GM10266 (cell line): ENCODE measurements at regions not wholly inside any gene's neighbourhood (a gene's known extent, or its start where the extent isn't known, plus 50 kb on each side); places are given as distances from the start of the nearest gene placed in this dataset.

Experiments
- DNase-seq: peaks from one replicate; pipeline ENCODE4 v3.0.0; 2012; ENCODE audit errors: extremely low spot score
- TF ChIP-seq, protein P1 (sequence below): IDR thresholded peaks from 2 replicates; pipeline ENCODE4 v1.5.1; 2012; ENCODE audit warnings: mild to moderate bottlenecking, low read depth; ENCODE audit not compliant: control insufficient read depth, insufficient read depth; ENCODE audit errors: missing control alignments

DNA sequence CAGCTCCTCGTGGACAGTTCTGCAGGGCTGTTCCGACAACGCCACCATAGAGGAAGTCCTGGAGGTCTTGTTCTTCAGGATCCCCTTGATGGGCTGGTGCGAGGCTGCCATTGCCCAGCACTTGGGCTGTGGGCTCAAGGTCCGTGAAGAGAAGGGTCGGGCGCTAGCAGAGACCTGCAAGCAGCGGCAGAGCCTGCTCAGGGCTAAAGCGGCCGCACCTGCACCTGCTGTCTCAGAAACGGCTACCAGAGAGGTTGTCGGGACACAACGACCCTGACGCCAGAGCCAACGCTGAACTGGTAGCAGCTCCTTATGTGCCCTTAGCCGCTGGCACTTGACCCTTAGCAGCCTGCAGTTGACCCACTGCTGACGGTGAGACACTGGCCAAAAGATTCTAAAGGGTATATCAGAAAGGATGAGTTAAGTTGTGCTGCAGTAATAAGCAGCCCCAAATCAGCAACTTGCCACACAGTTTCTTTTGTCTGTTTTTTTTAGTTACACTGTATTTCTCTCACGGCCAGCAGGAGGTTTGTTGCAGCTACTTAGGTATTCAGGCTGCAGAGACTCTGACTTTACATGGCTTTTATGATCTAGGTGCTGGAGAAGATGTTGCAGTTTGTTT, 55.5 kb upstream of the ST6GAL2 start:
- no peak for DNase-seq
- TF ChIP-seq, protein P1, sequence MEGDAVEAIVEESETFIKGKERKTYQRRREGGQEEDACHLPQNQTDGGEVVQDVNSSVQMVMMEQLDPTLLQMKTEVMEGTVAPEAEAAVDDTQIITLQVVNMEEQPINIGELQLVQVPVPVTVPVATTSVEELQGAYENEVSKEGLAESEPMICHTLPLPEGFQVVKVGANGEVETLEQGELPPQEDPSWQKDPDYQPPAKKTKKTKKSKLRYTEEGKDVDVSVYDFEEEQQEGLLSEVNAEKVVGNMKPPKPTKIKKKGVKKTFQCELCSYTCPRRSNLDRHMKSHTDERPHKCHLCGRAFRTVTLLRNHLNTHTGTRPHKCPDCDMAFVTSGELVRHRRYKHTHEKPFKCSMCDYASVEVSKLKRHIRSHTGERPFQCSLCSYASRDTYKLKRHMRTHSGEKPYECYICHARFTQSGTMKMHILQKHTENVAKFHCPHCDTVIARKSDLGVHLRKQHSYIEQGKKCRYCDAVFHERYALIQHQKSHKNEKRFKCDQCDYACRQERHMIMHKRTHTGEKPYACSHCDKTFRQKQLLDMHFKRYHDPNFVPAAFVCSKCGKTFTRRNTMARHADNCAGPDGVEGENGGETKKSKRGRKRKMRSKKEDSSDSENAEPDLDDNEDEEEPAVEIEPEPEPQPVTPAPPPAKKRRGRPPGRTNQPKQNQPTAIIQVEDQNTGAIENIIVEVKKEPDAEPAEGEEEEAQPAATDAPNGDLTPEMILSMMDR: no peak

DNA sequence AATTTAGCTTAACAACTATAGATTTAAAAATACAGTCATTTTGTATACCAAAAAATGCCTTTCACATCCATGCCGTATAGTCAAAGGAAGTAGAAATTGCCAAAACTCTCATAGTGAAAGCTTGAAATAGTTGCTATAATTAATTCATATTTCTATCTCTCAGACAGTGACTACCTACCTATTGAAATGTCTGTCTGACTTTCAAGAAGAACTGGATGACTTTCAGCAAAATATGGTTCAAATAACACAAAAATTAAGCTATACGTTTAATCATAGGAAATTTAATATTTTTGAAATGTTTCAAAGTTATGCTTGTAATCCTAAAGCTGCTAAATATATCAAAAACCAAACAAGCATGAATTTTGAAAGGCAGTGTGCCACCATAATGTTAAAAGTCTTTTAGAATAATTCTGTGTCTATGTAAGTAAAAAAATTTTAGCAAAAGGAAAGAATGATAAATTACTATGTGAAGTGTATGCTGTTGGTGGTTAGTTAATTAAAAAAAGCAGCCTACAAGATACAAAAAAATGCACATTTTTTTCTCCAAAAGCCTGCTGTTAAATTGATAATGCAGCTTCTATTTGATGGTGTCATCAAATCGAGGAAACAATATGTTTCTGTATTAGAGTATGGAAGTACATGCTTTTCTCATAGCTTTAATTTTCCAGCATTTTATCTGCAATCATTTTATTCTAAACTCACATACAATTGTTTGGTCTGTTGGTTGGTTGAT, 57.7 kb upstream of the ST6GAL2 start:
- TF ChIP-seq, protein P1: no peak
- DNase-seq: no peak

DNA sequence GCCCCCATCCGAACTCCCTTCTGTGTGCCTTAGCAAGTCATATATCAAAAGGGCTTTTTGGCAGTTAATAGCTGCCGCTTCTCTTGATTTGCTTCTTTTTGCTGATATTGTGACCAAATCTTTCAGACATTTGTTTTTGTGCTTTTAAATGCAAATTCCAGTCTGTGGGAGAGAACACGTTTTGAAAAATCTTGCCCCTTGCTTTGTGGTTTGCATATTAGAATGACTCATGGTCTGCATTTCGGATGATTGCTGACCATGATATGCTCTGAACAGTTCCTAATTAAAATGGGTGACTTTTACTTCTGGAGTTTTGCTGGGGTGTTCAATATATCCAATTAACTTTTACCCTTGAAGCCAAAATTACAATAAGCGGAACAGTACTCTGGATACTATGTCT, 58.2 kb upstream of the ST6GAL2 start:
- TF ChIP-seq, protein P1: no peak
- DNase-seq: no peak

DNA sequence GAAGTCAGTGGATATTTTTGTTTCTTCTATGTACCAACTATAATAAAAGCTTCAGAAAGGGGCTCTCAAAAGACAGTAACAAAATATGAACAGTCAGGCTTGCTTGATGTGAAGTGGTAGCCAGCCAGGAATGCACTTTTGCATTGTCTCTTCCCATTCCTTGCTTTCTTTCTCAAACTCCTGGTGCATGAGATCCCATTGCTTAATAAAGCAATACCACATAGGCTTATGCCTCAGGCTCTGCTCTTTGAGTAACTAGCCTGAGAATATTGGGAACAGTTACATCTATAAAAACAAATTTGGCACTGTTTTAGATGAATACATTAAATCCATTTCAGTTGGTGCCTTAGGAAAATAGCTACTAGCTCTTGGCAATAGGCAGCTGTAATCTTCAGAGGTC, 62.6 kb upstream of the ST6GAL2 start:
- TF ChIP-seq, protein P1: no peak
- DNase-seq: no peak

DNA sequence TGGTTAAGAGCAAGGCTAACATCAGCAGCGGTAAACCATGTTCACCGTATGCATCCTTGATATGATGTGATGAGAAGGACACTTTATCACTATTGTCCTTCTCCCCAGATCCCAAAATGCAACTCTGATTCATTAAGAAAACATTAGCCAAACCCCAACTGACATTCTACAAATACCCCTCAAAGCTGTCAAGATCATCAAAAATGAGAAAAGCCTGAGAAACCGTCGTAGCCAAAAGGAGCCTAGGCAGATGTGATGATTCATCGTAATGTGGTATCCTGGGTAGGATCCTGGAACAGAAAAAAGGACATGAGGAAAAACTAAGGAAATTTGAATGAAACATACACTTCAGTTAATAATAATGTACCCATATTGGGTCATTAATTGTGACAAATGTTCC, 67.3 kb upstream of the ST6GAL2 start:
- TF ChIP-seq, protein P1: no peak
- DNase-seq: no peak

DNA sequence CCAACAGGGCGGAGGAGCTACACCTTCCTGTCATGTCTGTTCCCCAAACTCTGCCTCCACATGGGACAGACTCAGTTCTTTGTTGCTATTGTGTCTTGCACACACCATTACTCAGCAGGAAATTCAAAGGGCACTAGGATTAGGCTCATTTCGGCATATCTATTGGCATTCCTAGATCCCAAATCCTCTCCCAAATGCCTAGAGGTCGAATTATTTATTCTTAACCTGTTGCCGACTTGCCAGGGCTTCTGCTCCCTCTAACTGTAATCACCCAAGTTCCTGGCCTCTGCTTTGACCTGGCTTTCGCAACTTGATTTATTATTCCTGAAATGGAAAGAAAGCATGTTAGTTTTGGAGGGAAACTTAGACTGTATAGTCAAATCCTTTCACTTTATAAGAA, 67.8 kb upstream of the ST6GAL2 start:
- DNase-seq: no peak
- TF ChIP-seq, protein P1: no peak

DNA sequence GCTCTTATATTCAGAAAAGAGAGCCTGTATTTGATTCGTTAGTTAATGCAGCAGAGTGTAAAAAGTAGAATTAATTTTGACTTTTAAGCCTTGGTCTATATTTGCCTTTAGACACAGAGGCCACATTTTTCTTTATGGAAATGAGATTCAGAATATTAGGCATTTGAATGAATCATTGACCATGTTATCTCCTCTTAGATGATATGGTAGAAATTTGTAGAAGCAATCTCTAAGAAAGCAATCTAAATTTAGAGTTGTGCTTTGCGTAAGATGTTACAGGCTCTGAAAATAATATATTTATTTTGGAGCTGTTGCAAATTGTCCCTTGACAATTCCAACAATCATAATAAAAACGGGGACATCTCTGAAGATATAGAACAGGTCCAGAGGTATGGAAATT, 68.3 kb upstream of the ST6GAL2 start:
- TF ChIP-seq, protein P1: no peak
- DNase-seq: no peak
